SK-N-MC (cell line): ENCODE measurements at regions not wholly inside any gene's neighbourhood (a gene's known extent, or its start where the extent isn't known, plus 50 kb on each side); places are given as distances from the start of the nearest gene placed in this dataset.
"Not testable (repeated sequence)": the region's sequence is repeated elsewhere in the genome, so short reads cannot be mapped to it uniquely, and the experiment has no call there.

Source experiments
- DNase-seq: peaks from one replicate; pipeline ENCODE4 v3.0.0-alpha.2; 2011; ENCODE audit warnings: low read depth, low spot score
- H3K27ac ChIP-seq: fragments of 200-600 bp; sonication (generic); 2 replicates; pipeline ENCODE4 v1.5.1; 2016; ENCODE audit warnings: mixed run types
- H3K36me3 ChIP-seq: fragments of 200-600 bp; sonication (generic); 2 replicates; pipeline ENCODE4 v1.6.1; 2017; ENCODE audit warnings: antibody characterized with exemption, low read length, mixed read lengths; ENCODE audit not compliant: insufficient read depth
- H3K4me3 ChIP-seq: fragments of 200-600 bp; sonication (generic); 2 replicates; pipeline ENCODE4 v1.5.1; 2016
- H3K9ac ChIP-seq: fragments of 200-600 bp; sonication (generic); 2 replicates; pipeline ENCODE4 v1.8.0; 2017; ENCODE audit warnings: mixed run types, mixed read lengths; ENCODE audit not compliant: insufficient read length
- H3K9me3 ChIP-seq: fragments of 200-600 bp; sonication (generic); 2 replicates; pipeline ENCODE4 v1.6.1; 2017; ENCODE audit warnings: low read depth, mild to moderate bottlenecking, antibody characterized with exemption, low read length, moderate library complexity, mixed read lengths
- EZH2 ChIP-seq: fragments of 200-600 bp; sonication (generic); IDR thresholded peaks from one replicate; pipeline ENCODE4 v1.6.1; 2017; ENCODE audit warnings: antibody characterized with exemption
- FOXP2 ChIP-seq: optimal IDR thresholded peaks from 2 replicates; pipeline ENCODE3; 2011; ENCODE audit warnings: mild to moderate bottlenecking, moderate library complexity; ENCODE audit not compliant: insufficient read depth; ENCODE audit errors: extremely low read length, control extremely low read depth
- POLR2AphosphoS5 ChIP-seq: IDR thresholded peaks from 2 replicates; pipeline ENCODE4 v1.6.1; 2012; ENCODE audit warnings: mild to moderate bottlenecking, low read depth, low read length, borderline replicate concordance

- DNase-seq = no peak
- H3K9me3 ChIP-seq = no peaks in the 10 kb centered on the region
Measured at GRCh38 chr9:2427120-2427891, 194.3 kb upstream of the VLDLR start.

GRCh38 chr9:2439957-2440356 lies 181.6 kb upstream of the VLDLR start:
- H3K9ac ChIP-seq = no peak overlapping the region

More at GRCh38 chr9:2427120-2427891, 194.3 kb upstream of the VLDLR start:
- no peak for TF ChIP-seq EZH2
- no peak for TF ChIP-seq FOXP2
- TF ChIP-seq POLR2AphosphoS5 = no peak
- Histone ChIP-seq H3K4me3 (no peak overlapping the region), H3K27ac (no peak overlapping the region), H3K9ac (no peak overlapping the region), H3K36me3 (no peaks in the 10 kb centered on the region)

GRCh38 chr9:2443933-2444332 lies 177.7 kb upstream of the VLDLR start:
- DNase-seq, H3K9me3 ChIP-seq, H3K4me3 ChIP-seq, H3K9ac ChIP-seq, H3K36me3 ChIP-seq, H3K27ac ChIP-seq: not testable (repeated sequence)

More at GRCh38 chr9:2439957-2440356, 181.6 kb upstream of the VLDLR start:
- no peak overlapping the region for H3K4me3 ChIP-seq
- H3K9me3 ChIP-seq = 0 out of 2 replicates have a peak, but pooled peaks cover 3% of the 10 kb centered on the region
- DNase-seq = no peak
- TF ChIP-seq EZH2 = no peak
- TF ChIP-seq FOXP2 = no peak
- no peak for TF ChIP-seq POLR2AphosphoS5
- no peak overlapping the region for H3K27ac ChIP-seq
- H3K36me3 ChIP-seq = no peaks in the 10 kb centered on the region

DNA sequence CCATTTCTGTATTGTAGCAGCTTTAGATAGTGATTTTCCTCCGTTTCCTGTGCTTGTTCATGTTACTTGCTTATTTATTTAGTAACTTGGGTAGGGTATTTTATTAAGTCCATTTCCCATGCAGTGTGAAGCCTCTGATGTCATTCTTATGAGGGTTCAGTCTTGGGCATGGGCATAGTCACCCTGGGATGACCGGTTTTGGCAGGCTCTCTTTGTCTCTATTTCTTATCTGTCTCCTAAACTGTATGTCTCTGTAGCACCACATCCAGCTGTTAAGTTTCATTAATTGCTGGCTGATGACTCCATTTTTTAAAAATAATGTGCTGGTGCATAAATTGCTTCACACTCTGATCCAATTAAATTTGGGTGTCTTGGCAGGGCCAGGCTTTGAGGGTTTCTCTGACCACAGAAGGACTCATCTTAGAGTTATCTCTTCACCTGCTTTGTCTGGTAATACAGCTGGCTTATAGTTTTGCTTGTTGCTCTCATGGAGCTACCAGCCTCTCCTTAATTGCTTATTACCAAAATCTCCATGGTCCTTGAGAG lies 173.3 kb upstream of the VLDLR start:
- Histone ChIP-seq H3K9ac (no peak overlapping the region), H3K9me3 (no peaks in the 10 kb centered on the region), H3K36me3 (no peaks in the 10 kb centered on the region), H3K4me3 (no peak overlapping the region), H3K27ac (no peak overlapping the region)
- no peak for TF ChIP-seq FOXP2
- no peak for TF ChIP-seq EZH2
- TF ChIP-seq POLR2AphosphoS5 = no peak
- DNase-seq = no peak

GRCh38 chr9:2453106-2453505 lies 168.5 kb upstream of the VLDLR start:
- no peak overlapping the region for H3K4me3 ChIP-seq
- no peaks in the 10 kb centered on the region for H3K9me3 ChIP-seq
- no peak overlapping the region for H3K9ac ChIP-seq
- TF ChIP-seq POLR2AphosphoS5 = no peak
- DNase-seq = no peak
- no peaks in the 10 kb centered on the region for H3K36me3 ChIP-seq
- no peak overlapping the region for H3K27ac ChIP-seq

- Histone ChIP-seq H3K4me3 (no peak overlapping the region), H3K36me3 (no peaks in the 10 kb centered on the region), H3K9ac (no peak overlapping the region), H3K27ac (no peak overlapping the region), H3K9me3 (no peaks in the 10 kb centered on the region)
- no peak for DNase-seq
- TF ChIP-seq FOXP2 = no peak
- TF ChIP-seq POLR2AphosphoS5 = no peak
- no peak for TF ChIP-seq EZH2
Measured at GRCh38 chr9:2453701-2454100, 167.9 kb upstream of the VLDLR start.

- Histone ChIP-seq H3K36me3 (no peaks in the 10 kb centered on the region), H3K4me3 (no peak overlapping the region), H3K9ac (no peak overlapping the region), H3K9me3 (no peaks in the 10 kb centered on the region), H3K27ac (no peak overlapping the region)
- no peak for DNase-seq
- TF ChIP-seq FOXP2 (no peak), POLR2AphosphoS5 (no peak), EZH2 (no peak)
Measured at GRCh38 chr9:2459756-2460155, 161.8 kb upstream of the VLDLR start.

GRCh38 chr9:2461892-2462291 lies 159.7 kb upstream of the VLDLR start:
- Histone ChIP-seq H3K36me3 (no peaks in the 10 kb centered on the region), H3K27ac (peak overlapping the region; percentile 82), H3K4me3 (peak overlapping the region; percentile 48), H3K9me3 (no peaks in the 10 kb centered on the region), H3K9ac (no peak overlapping the region)
- TF ChIP-seq POLR2AphosphoS5 = peak; percentile 28; the same call in 1 of the 2 replicates
- TF ChIP-seq FOXP2 = peak; percentile 88
- no peak for TF ChIP-seq EZH2
- peak; percentile 88 for DNase-seq

DNA sequence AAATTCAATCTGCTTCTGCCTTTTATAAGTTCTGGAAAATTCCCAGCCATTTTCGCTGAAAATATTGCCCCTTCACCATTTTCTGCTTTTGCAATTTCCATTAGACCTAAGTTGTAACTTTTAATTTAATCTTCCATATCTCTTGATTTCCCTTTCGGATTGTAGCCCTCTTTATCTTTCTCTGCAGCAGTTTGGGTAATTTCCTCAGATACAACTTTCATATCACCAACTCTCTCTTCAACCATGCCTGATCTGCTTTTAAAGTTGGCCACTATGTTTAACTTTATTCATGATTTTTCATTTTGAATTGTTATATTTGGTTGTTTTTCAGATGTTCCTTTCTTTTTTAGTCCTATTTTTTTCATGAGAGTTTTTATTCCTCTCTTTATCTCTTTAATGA lies 157.0 kb upstream of the VLDLR start:
- TF ChIP-seq EZH2 = no peak
- Histone ChIP-seq H3K9ac (no peak overlapping the region), H3K9me3 (no peaks in the 10 kb centered on the region)

More for the DNA sequence above, 157.0 kb upstream of the VLDLR start:
- Histone ChIP-seq H3K27ac (no peak overlapping the region), H3K4me3 (no peak overlapping the region), H3K36me3 (no peaks in the 10 kb centered on the region)
- no peak for DNase-seq
